Endothelial cell of umbilical vein (primary cell): ENCODE measurements at regions not wholly inside any gene's neighbourhood (a gene's known extent, or its start where the extent isn't known, plus 50 kb on each side); places are given as distances from the start of the nearest gene placed in this dataset.

ENCODE experiments used
- EZH2 ChIP-seq: IDR thresholded peaks from 2 replicates; pipeline ENCODE4 v1.6.1; 2012; ENCODE audit warnings: borderline replicate concordance, low read depth, mild to moderate bottlenecking, moderate library complexity, low read length, inconsistent platforms; ENCODE audit not compliant: severe bottlenecking
- FOS ChIP-seq: IDR thresholded peaks from 2 replicates; pipeline ENCODE4 v1.6.1; 2011; ENCODE audit warnings: mild to moderate bottlenecking, low read length, moderate library complexity, borderline replicate concordance; ENCODE audit not compliant: insufficient read depth
- GATA2 ChIP-seq: IDR thresholded peaks from 2 replicates; pipeline ENCODE4 v1.7.0; 2011; ENCODE audit warnings: low read depth, mild to moderate bottlenecking, moderate library complexity, mixed read lengths, low read length; ENCODE audit not compliant: insufficient read length, insufficient read depth
- JUN ChIP-seq: IDR thresholded peaks from 2 replicates; pipeline ENCODE4 v1.6.1; 2011; ENCODE audit warnings: borderline replicate concordance, low read depth; ENCODE audit not compliant: insufficient read length, insufficient read depth
- MAX ChIP-seq: IDR thresholded peaks from 2 replicates; pipeline ENCODE4 v1.6.1; 2011; ENCODE audit not compliant: insufficient read depth, insufficient read length
- MYC ChIP-seq: IDR thresholded peaks from one replicate; pipeline ENCODE4 v1.6.1; 2011; ENCODE audit warnings: mild to moderate bottlenecking, low read depth, low read length
- POLR2A ChIP-seq: IDR thresholded peaks from 2 replicates; pipeline ENCODE4 v1.6.1; 2012; ENCODE audit warnings: low read depth, mild to moderate bottlenecking, control low read depth, low read length
- POLR2AphosphoS5 ChIP-seq: IDR thresholded peaks from 2 replicates; pipeline ENCODE4 v1.6.1; 2012; ENCODE audit warnings: low read depth, mild to moderate bottlenecking, control low read depth, low read length, moderate library complexity; ENCODE audit not compliant: insufficient read depth
- TF ChIP-seq, protein P1 (sequence below), 2 donors: IDR thresholded peaks; 1 replicate in 1 of 2; 2 replicates in 1 of 2; pipeline ENCODE4 v1.5.1; 2011; ENCODE audit warnings: low read length in 2 of 2, mild to moderate bottlenecking in 2 of 2, moderate library complexity in 2 of 2, control low read depth in 1 of 2, inconsistent platforms in 1 of 2, low read depth in 1 of 2; ENCODE audit not compliant: insufficient read depth in 1 of 2; ENCODE audit errors: extremely low read depth in 1 of 2

DNA sequence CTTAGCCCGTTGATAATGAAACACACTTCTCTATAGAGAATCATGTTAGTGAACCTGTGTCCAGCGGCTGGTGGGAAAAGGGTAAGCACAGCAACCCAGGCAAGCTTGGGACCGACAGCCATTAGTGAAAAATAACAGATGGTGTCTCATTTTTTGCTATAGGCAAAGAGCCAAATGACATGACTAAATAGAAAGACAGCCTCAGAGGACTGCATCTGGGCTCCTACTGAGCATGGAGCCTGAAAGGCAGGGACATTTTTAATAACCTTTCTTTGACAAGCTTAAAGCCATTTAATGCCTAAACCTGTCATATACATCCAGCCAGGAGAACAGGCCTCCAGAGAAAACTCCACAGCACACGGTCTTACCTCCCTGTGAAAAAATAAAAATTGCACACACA lies 67.0 kb downstream of the FANCF start:
- TF ChIP-seq FOS, result no peak
- TF ChIP-seq, protein P1, sequence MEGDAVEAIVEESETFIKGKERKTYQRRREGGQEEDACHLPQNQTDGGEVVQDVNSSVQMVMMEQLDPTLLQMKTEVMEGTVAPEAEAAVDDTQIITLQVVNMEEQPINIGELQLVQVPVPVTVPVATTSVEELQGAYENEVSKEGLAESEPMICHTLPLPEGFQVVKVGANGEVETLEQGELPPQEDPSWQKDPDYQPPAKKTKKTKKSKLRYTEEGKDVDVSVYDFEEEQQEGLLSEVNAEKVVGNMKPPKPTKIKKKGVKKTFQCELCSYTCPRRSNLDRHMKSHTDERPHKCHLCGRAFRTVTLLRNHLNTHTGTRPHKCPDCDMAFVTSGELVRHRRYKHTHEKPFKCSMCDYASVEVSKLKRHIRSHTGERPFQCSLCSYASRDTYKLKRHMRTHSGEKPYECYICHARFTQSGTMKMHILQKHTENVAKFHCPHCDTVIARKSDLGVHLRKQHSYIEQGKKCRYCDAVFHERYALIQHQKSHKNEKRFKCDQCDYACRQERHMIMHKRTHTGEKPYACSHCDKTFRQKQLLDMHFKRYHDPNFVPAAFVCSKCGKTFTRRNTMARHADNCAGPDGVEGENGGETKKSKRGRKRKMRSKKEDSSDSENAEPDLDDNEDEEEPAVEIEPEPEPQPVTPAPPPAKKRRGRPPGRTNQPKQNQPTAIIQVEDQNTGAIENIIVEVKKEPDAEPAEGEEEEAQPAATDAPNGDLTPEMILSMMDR (IDR thresholded peaks at IDR 0.05; ENCODE audit: extremely low read depth in 1 of 2, insufficient read depth in 1 of 2, low read depth in 1 of 2, low read length in 2 of 2), result no peak
- TF ChIP-seq POLR2A, result no peak
- TF ChIP-seq EZH2, result no peak
- no peak for TF ChIP-seq POLR2AphosphoS5
- no peak for TF ChIP-seq GATA2
- TF ChIP-seq MAX, result no peak
- no peak for TF ChIP-seq MYC
- no peak for TF ChIP-seq JUN
